ENCODE measurements at regions not wholly inside any gene's neighbourhood (a gene's known extent, or its start where the extent isn't known, plus 50 kb on each side); places are given as distances from the start of the nearest gene placed in this dataset.

DNA sequence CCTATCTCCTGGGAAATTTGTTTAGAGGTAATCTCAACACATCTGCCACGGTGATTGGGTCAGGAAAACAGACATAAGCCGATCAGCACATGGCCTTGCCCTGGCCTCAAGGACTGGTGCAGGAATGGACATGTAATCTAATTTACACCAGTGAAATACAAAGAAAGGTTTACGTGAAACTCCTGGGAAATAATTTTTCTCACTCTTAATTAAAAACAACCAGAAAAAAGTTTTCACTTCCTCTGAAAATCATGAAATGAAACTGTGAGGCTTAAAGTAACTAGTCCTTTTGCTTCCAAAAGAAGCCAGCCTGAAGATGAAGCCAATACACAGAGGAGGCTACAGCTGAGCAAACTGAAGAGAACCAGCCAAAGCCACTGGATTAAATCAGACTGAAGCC is 154.1 kb upstream of the FAM241A start:
- ChIA-PET POLR2A (interaction anchor here (0.5 to 2.1 kb wide), 4 partner anchors 9 to 118 kb away, joined by 3 to 4 read pairs (median 3); no protein-coding TSS in a partner anchor), CTCF (ENCODE audit: unreplicated experiment) (interaction anchor here (0.6 kb wide), 1 partner anchor 1577 kb away, joined by 3 read pairs; no protein-coding TSS in a partner anchor)
- no peak overlapping the region for H3K27ac ChIP-seq (ENCODE audit: low read depth, low read length, poor library complexity, severe bottlenecking)
- H4K20me1 ChIP-seq (ENCODE audit: insufficient read depth, low read length): no peaks in the 10 kb centered on the region
- no peaks in the 10 kb centered on the region for H3K36me3 ChIP-seq (ENCODE audit: insufficient read depth, low read length)
- intact Hi-C loops (cut with micrococcal nuclease; ENCODE audit: unreplicated experiment): no loop called here
- BruUV-seq (replicated peaks): no TSS peak
- TF ChIP-seq EZH2phosphoT487 (IDR thresholded peaks at IDR 0.05; ENCODE audit: borderline replicate concordance, low read depth, low read length) (no peak), CTCF (conservative IDR thresholded peaks at IDR 0.05; ENCODE audit: low read length) (no peak)
- no peaks in the 10 kb centered on the region for H3K9me2 ChIP-seq (ENCODE audit: insufficient read depth, low read length)
- H3K4me1 ChIP-seq (ENCODE audit: insufficient read depth, low read length, poor library complexity, severe bottlenecking): peaks cover 7% of the 10 kb centered on the region
- H3K79me2 ChIP-seq (ENCODE audit: insufficient read depth, low read depth, low read length): no peaks in the 10 kb centered on the region
- peak overlapping the region; percentile 23 for H3K4me2 ChIP-seq (ENCODE audit: low read length)
- H3K4me3 ChIP-seq (ENCODE audit: low read depth, low read length, poor library complexity, severe bottlenecking): no peak overlapping the region
- DNase-seq (ENCODE audit: low spot score): peak; percentile 10
- no peaks in the 10 kb centered on the region for H3K9me3 ChIP-seq (ENCODE audit: low read length)
- no peak overlapping the region for H2AFZ ChIP-seq (ENCODE audit: low read length)

- POLR2A ChIA-PET: interaction anchor here (0.7 kb wide), 1 partner anchor 55 kb away, joined by 3 read pairs; no protein-coding TSS in a partner anchor
- Histone ChIP-seq H3K4me2 (ENCODE audit: low read length) (no peak overlapping the region), H3K9me2 (ENCODE audit: insufficient read depth, low read length) (no peaks in the 10 kb centered on the region), H3K36me3 (ENCODE audit: insufficient read depth, low read length) (no peaks in the 10 kb centered on the region), H3K79me2 (ENCODE audit: insufficient read depth, low read depth, low read length) (no peaks in the 10 kb centered on the region), H3K9me3 (ENCODE audit: low read length) (no peaks in the 10 kb centered on the region), H3K4me3 (ENCODE audit: low read depth, low read length, poor library complexity, severe bottlenecking) (no peak overlapping the region), H2AFZ (ENCODE audit: low read length) (no peak overlapping the region), H3K27ac (ENCODE audit: low read depth, low read length, poor library complexity, severe bottlenecking) (no peak overlapping the region), H4K20me1 (ENCODE audit: insufficient read depth, low read length) (no peaks in the 10 kb centered on the region), H3K4me1 (ENCODE audit: insufficient read depth, low read length, poor library complexity, severe bottlenecking) (peaks cover 7% of the 10 kb centered on the region)
- CTCF ChIA-PET (ENCODE audit: unreplicated experiment): no interaction called here
- TF ChIP-seq EZH2phosphoT487 (IDR thresholded peaks at IDR 0.05; ENCODE audit: borderline replicate concordance, low read depth, low read length) (no peak), CTCF (conservative IDR thresholded peaks at IDR 0.05; ENCODE audit: low read length) (no peak)
- no peak for DNase-seq (ENCODE audit: low spot score)
- intact Hi-C loops (cut with micrococcal nuclease; ENCODE audit: unreplicated experiment): no loop called here
- BruUV-seq (replicated peaks): no TSS peak
These were observed 153.5 kb upstream of the FAM241A start for GRCh38 chr4:111991797-111992196.

DNA sequence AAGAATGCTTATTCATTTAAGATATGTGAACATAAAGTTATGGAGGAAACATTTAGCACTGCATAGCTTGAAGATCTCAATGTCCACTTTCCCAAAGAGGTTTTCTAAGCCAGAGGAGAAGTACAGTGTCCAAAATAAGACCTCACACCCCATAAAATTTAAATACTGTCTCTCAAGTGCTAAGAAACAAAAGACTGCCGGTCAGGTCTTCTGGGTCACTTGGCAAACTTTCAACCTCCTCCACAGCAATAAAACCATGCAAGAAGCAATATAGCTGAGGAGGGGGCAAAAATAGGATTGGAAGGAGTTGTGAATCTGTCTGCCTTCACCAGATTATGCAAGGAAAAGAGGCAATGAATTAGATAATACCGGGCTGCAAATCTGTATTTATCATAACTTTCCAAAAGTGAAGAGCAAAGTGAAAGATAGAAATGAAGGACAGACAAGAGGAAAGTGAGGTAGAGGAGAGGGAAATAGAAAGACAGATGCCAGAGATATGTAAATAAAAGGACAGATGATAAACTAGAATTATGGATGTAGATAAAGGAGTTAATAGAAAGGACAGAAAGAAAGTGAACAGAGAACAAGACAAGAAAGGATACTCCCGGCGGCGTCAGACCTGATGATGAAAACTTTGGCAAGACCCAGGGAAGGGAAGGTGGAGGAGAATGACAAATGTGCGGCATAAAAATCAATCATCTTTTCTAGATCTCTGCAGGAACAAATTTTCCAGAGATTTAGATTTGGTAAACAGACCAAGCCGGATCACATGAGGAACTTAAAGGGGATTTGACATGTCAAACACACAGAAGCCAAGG is 152.7 kb upstream of the FAM241A start:
- TF ChIP-seq EZH2phosphoT487 (IDR thresholded peaks at IDR 0.05; ENCODE audit: borderline replicate concordance, low read depth, low read length): no peak
- TF ChIP-seq CTCF (conservative IDR thresholded peaks at IDR 0.05; ENCODE audit: low read length): no peak
- Histone ChIP-seq H3K9me2 (ENCODE audit: insufficient read depth, low read length) (no peaks in the 10 kb centered on the region), H3K79me2 (ENCODE audit: insufficient read depth, low read depth, low read length) (no peaks in the 10 kb centered on the region), H4K20me1 (ENCODE audit: insufficient read depth, low read length) (no peaks in the 10 kb centered on the region), H2AFZ (ENCODE audit: low read length) (no peak overlapping the region), H3K4me3 (ENCODE audit: low read depth, low read length, poor library complexity, severe bottlenecking) (no peak overlapping the region), H3K4me2 (ENCODE audit: low read length) (no peak overlapping the region), H3K27ac (ENCODE audit: low read depth, low read length, poor library complexity, severe bottlenecking) (no peak overlapping the region), H3K9me3 (ENCODE audit: low read length) (no peaks in the 10 kb centered on the region), H3K4me1 (ENCODE audit: insufficient read depth, low read length, poor library complexity, severe bottlenecking) (peaks cover 7% of the 10 kb centered on the region), H3K36me3 (ENCODE audit: insufficient read depth, low read length) (no peaks in the 10 kb centered on the region)
- ChIA-PET CTCF (ENCODE audit: unreplicated experiment) (no interaction called here), POLR2A (no interaction called here)
- intact Hi-C loops (cut with micrococcal nuclease; ENCODE audit: unreplicated experiment): no loop called here
- DNase-seq (ENCODE audit: low spot score): no peak
- BruUV-seq (replicated peaks): no TSS peak

Data from OCI-LY7 (cell line).